H1 (cell line): ENCODE measurements at regions not wholly inside any gene's neighbourhood (a gene's known extent, or its start where the extent isn't known, plus 50 kb on each side); places are given as distances from the start of the nearest gene placed in this dataset.

Experiments used
- CTCF ChIA-PET: fragments of 300-600 bp; sonication (Branson Sonifier 250); formaldehyde crosslinking; loops from one replicate; lab custom pipeline; 2021; ENCODE audit not compliant: partially characterized antibody; lab: Charles Lee
- POLR2A ChIA-PET: fragments of 300-600 bp; sonication (Branson Sonifier 250); formaldehyde crosslinking; loops from one replicate; lab custom pipeline; 2021; ENCODE audit warnings: inconsistent platforms; ENCODE audit not compliant: partially characterized antibody; lab: Charles Lee
- DNase-seq, 2 experiments: peaks; one replicate each; pipeline versions ENCODE4 v3.0.0 to v3.0.0-alpha.2; 2010 to 2022; ENCODE audit warnings: low spot score in 2 of 2, low read depth in 1 of 2, mixed read lengths in 1 of 2
- FAIRE-seq: peaks from 2 replicates; lab custom pipeline; 2011; peaks lifted over from hg19 to GRCh38; lab: Jason Lieb, UNC
- H2AFZ ChIP-seq: 2 replicates; pipeline ENCODE4 v1.8.1; 2012; ENCODE audit warnings: low read length, inconsistent platforms
- H2AK5ac ChIP-seq: 2 replicates; pipeline ENCODE4 v1.6.1; 2013; ENCODE audit warnings: low read depth, low read length
- H2BK120ac ChIP-seq: replicated peaks from 2 replicates; pipeline ENCODE3; 2013; ENCODE audit warnings: low read depth, low read length, inconsistent platforms
- H2BK12ac ChIP-seq: 2 replicates; pipeline ENCODE4 v1.6.1; 2013; ENCODE audit warnings: low read depth, low read length
- H2BK15ac ChIP-seq: 2 replicates; pipeline ENCODE4 v1.6.1; 2013; ENCODE audit warnings: low read length
- H2BK20ac ChIP-seq: 2 replicates; pipeline ENCODE4 v1.6.1; 2013; ENCODE audit warnings: low read length
- H2BK5ac ChIP-seq: 2 replicates; pipeline ENCODE4 v1.6.1; 2013; ENCODE audit warnings: low read depth, low read length
- H3K14ac ChIP-seq: 2 replicates; pipeline ENCODE4 v1.6.1; 2013; ENCODE audit warnings: inconsistent platforms; ENCODE audit not compliant: insufficient read length
- H3K18ac ChIP-seq: 2 replicates; pipeline ENCODE4 v1.6.1; 2013; ENCODE audit warnings: low read length; ENCODE audit errors: extremely low read depth
- H3K23ac ChIP-seq: 2 replicates; pipeline ENCODE4 v1.6.1; 2013; ENCODE audit warnings: inconsistent platforms; ENCODE audit not compliant: insufficient read length
- H3K23me2 ChIP-seq: 2 replicates; pipeline ENCODE4 v1.6.1; 2013; ENCODE audit warnings: low read depth, low read length
- H3K27ac ChIP-seq: 2 replicates; pipeline ENCODE4 v1.6.1; 2011; ENCODE audit warnings: low read depth, low read length, inconsistent platforms
- H3K27me3 ChIP-seq, 4 experiments: replicated peaks in 1 of 4; 1 replicate in 1 of 4; 2 replicates in 3 of 4; pipeline versions ENCODE4 v1.6.1 to v1.8.1; 2011 to 2013; ENCODE audit warnings: low read length in 3 of 4, mild to moderate bottlenecking in 3 of 4, inconsistent platforms in 2 of 4, mixed read lengths in 2 of 4, moderate library complexity in 1 of 4; ENCODE audit not compliant: control insufficient read depth in 3 of 4, insufficient read depth in 3 of 4; ENCODE audit errors: extremely low read depth in 1 of 4
- H3K36me3 ChIP-seq, 4 experiments: 2 replicates each; pipeline versions ENCODE4 v1.6.1 to v1.8.1; 2011 to 2013; ENCODE audit warnings: mild to moderate bottlenecking in 4 of 4, low read length in 3 of 4, moderate library complexity in 2 of 4, control low read depth in 1 of 4, inconsistent platforms in 1 of 4; ENCODE audit not compliant: insufficient read depth in 4 of 4, control insufficient read depth in 2 of 4
- H3K4ac ChIP-seq: replicated peaks from 2 replicates; pipeline ENCODE3; 2013; ENCODE audit warnings: low read length, low read depth, mixed read lengths, inconsistent platforms; ENCODE audit not compliant: insufficient read length
- H3K4me1 ChIP-seq, 4 experiments: replicated peaks in 1 of 4; 1 replicate in 1 of 4; 2 replicates in 3 of 4; pipeline versions ENCODE4 v1.6.1 to v1.8.1; 2011 to 2013; ENCODE audit warnings: low read length in 3 of 4, inconsistent platforms in 2 of 4, mixed read lengths in 1 of 4; ENCODE audit not compliant: insufficient read depth in 4 of 4, control insufficient read depth in 3 of 4
- H3K4me2 ChIP-seq, 2 experiments: 2 replicates each; pipeline versions ENCODE4 v1.6.1 to v1.8.1; 2011 to 2013; ENCODE audit warnings: low read depth in 2 of 2, low read length in 2 of 2, control low read depth in 1 of 2, inconsistent platforms in 1 of 2, mild to moderate bottlenecking in 1 of 2; ENCODE audit not compliant: insufficient read depth in 1 of 2
- H3K4me3 ChIP-seq, 4 experiments: fragments of 200-600, 300-600 bp in 1 of 4; sonication (generic), shearing (Covaris generic), sonication (Bioruptor Twin) in 1 of 4; 2 replicates each; pipeline versions ENCODE4 v1.5.1 to v1.8.1; 2011 to 2016; ENCODE audit warnings: low read length in 4 of 4, low read depth in 3 of 4, control low read depth in 2 of 4, inconsistent platforms in 2 of 4, mild to moderate bottlenecking in 2 of 4, mixed read lengths in 1 of 4, moderate library complexity in 1 of 4; ENCODE audit not compliant: insufficient read depth in 2 of 4; ENCODE audit errors: extremely low read depth in 1 of 4
- H3K56ac ChIP-seq: replicated peaks from 2 replicates; pipeline ENCODE3; 2013; ENCODE audit warnings: low read depth, mild to moderate bottlenecking, mixed read lengths, low read length, inconsistent platforms; ENCODE audit not compliant: insufficient read length
- H3K79me1 ChIP-seq: 2 replicates; pipeline ENCODE4 v1.6.1; 2013; ENCODE audit warnings: low read depth, low read length, control low read depth
- H3K79me2 ChIP-seq, 2 experiments: 2 replicates each; pipeline versions ENCODE4 v1.6.1 to v1.8.1; 2012 to 2013; ENCODE audit warnings: low read length in 2 of 2, mild to moderate bottlenecking in 2 of 2, inconsistent platforms in 1 of 2; ENCODE audit not compliant: insufficient read depth in 2 of 2, control insufficient read depth in 1 of 2
- H3K9ac ChIP-seq, 4 experiments: replicated peaks in 1 of 4; 1 replicate in 1 of 4; 2 replicates in 3 of 4; pipeline versions ENCODE4 v1.6.1 to v1.8.1; 2011 to 2013; ENCODE audit warnings: low read depth in 3 of 4, low read length in 3 of 4, control low read depth in 2 of 4, mild to moderate bottlenecking in 2 of 4, moderate library complexity in 2 of 4, inconsistent platforms in 1 of 4; ENCODE audit errors: extremely low read depth in 1 of 4
- H3K9me3 ChIP-seq, 2 experiments: 2 replicates each; pipeline versions ENCODE4 v1.6.1 to v1.8.1; 2012 to 2013; ENCODE audit warnings: mild to moderate bottlenecking in 2 of 2, moderate library complexity in 2 of 2, control low read depth in 1 of 2, inconsistent platforms in 1 of 2, low read depth in 1 of 2, low read length in 1 of 2, mixed read lengths in 1 of 2; ENCODE audit not compliant: insufficient read depth in 2 of 2
- H4K20me1 ChIP-seq, 2 experiments: replicated peaks in 1 of 2; 2 replicates each; pipeline versions ENCODE3 to v1.8.1; 2011 to 2013; ENCODE audit warnings: inconsistent platforms in 2 of 2, low read length in 2 of 2, mild to moderate bottlenecking in 1 of 2; ENCODE audit not compliant: insufficient read depth in 2 of 2, control insufficient read depth in 1 of 2
- H4K5ac ChIP-seq: 2 replicates; pipeline ENCODE4 v1.6.1; 2013; ENCODE audit warnings: low read length, low read depth, mixed read lengths, inconsistent platforms; ENCODE audit not compliant: insufficient read length
- H4K8ac ChIP-seq: 2 replicates; pipeline ENCODE4 v1.8.0; 2013; ENCODE audit warnings: mild to moderate bottlenecking, moderate library complexity, low read length, inconsistent platforms; ENCODE audit not compliant: insufficient read depth; ENCODE audit errors: extremely low read depth
- H4K91ac ChIP-seq: replicated peaks from 2 replicates; pipeline ENCODE3; 2013; ENCODE audit warnings: low read length, mixed read lengths, inconsistent platforms; ENCODE audit not compliant: insufficient read length
- BRCA1 ChIP-seq: IDR thresholded peaks from 2 replicates; pipeline ENCODE4 v1.6.1; 2012; ENCODE audit warnings: low read depth, low read length, improper control_type of control experiment
- KDM4A ChIP-seq: IDR thresholded peaks from one replicate; pipeline ENCODE4 v1.7.1; 2012; ENCODE audit warnings: low read depth, mild to moderate bottlenecking, moderate library complexity, low read length, inconsistent platforms; ENCODE audit not compliant: severe bottlenecking
- SP1 ChIP-seq: IDR thresholded peaks from 2 replicates; pipeline ENCODE4 v1.6.1; 2011; ENCODE audit warnings: low read depth, low read length
- WGBS, 2 experiments: shearing (Covaris generic) in 1 of 2; methylation state at CpG; one replicate each; pipeline versions ENCODE4 v1.1.6 to v1.1.7; 2013 to 2015; ENCODE audit warnings: low lambda C conversion rate in 2 of 2, mixed read lengths in 2 of 2, inconsistent platforms in 1 of 2, low coverage in 1 of 2, missing lambda C conversion rate in 1 of 2; ENCODE audit not compliant: insufficient replicate concordance in 2 of 2, insufficient coverage in 1 of 2, insufficient read length in 1 of 2; ENCODE audit errors: extremely low coverage in 1 of 2, missing lambda C conversion rate in 1 of 2; 5-methylcytosine and 5-hydroxymethylcytosine counted together

DNA sequence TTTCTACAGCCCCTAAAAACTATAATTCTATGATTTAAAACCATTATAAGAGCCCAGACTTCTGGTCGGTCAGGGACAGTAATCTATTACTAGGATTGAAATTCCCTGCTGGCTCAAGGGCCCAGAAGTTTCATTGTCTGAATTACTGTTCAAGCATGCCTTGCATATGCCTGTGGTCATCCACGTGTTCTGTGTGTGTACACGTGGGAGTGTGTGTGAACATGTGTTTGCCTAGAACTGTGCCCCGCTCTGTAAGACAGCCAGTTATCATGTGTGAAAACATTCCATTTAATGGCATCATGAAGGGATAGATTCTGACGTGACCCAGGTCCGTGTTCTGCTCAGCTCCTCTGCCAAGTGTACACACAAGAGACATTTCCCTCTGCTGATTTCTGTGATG lies 189.3 kb upstream of the NECTIN1 start:
- H4K8ac ChIP-seq = no peak overlapping the region
- no peak overlapping the region for H2BK20ac ChIP-seq
- H3K4ac ChIP-seq = no peak overlapping the region
- H3K79me1 ChIP-seq = no peaks in the 10 kb centered on the region
- H3K4me1 ChIP-seq = no peaks in the 10 kb centered on the region; a peak in 1 of 7 replicates
- H2BK15ac ChIP-seq = no peak overlapping the region
- no peak overlapping the region for H3K56ac ChIP-seq
- no peak overlapping the region for H2AK5ac ChIP-seq
- H3K18ac ChIP-seq = no peak overlapping the region
- H3K27me3 ChIP-seq = no peaks in the 10 kb centered on the region; a peak in 2 of 7 replicates
- no peak overlapping the region for H3K4me2 ChIP-seq
- no peak overlapping the region for H3K4me3 ChIP-seq
- no peak overlapping the region for H2AFZ ChIP-seq
- ChIA-PET CTCF (interaction anchor here (0.7 to 1.7 kb wide), 6 partner anchors 9 to 200 kb away, joined by 3 to 5 read pairs (median 3); no protein-coding TSS in a partner anchor), POLR2A (interaction anchor here (1.2 kb wide), 1 partner anchor 15 kb away, joined by 3 read pairs; no protein-coding TSS in a partner anchor)
- no peaks in the 10 kb centered on the region for H3K23me2 ChIP-seq
- H2BK5ac ChIP-seq = no peak overlapping the region
- 90% methylated on average over 6 of the region's 6 CpGs; no CpG with 5 or more reads in 1 of the 2 experiments for WGBS, 2 experiments
- no peak overlapping the region for H3K9ac ChIP-seq
- H3K23ac ChIP-seq = no peak overlapping the region
- TF ChIP-seq KDM4A (no peak), BRCA1 (no peak), SP1 (no peak)
- no peak overlapping the region for H2BK12ac ChIP-seq
- H4K91ac ChIP-seq = no peak overlapping the region
- H3K79me2 ChIP-seq = no peaks in the 10 kb centered on the region
- DNase-seq (no peak), FAIRE-seq (no peak)
- no peak overlapping the region for H3K14ac ChIP-seq
- no peaks in the 10 kb centered on the region for H3K36me3 ChIP-seq
- 0 out of 4 replicates have a peak, but pooled peaks cover 4 to 11% of the 10 kb centered on the region in 2 experiments for H3K9me3 ChIP-seq
- H4K5ac ChIP-seq = no peak overlapping the region
- H2BK120ac ChIP-seq = no peak overlapping the region
- H3K27ac ChIP-seq = no peak overlapping the region
- H4K20me1 ChIP-seq = no peaks in the 10 kb centered on the region
